Hepatocyte (in vitro differentiated cells): ENCODE measurements at regions not wholly inside any gene's neighbourhood (a gene's known extent, or its start where the extent isn't known, plus 50 kb on each side); places are given as distances from the start of the nearest gene placed in this dataset.

Experiments used
- DNase-seq: peaks from one replicate; pipeline ENCODE4 v3.0.0-alpha.2; 2016; ENCODE audit warnings: low spot score
- H2AFZ ChIP-seq: fragments of 200-600 bp; sonication (generic); 2 replicates; pipeline ENCODE4 v1.6.0; 2016; ENCODE audit warnings: antibody characterized with exemption, mild to moderate bottlenecking
- H3K27ac ChIP-seq: fragments of 200-600 bp; sonication (generic); 2 replicates; pipeline ENCODE4 v1.5.1; 2016; ENCODE audit warnings: mild to moderate bottlenecking
- H3K27me3 ChIP-seq: fragments of 200-600 bp; sonication (generic); 2 replicates; pipeline ENCODE4 v1.6.1; 2016
- H3K36me3 ChIP-seq: fragments of 200-600 bp; sonication (generic); replicated peaks from 2 replicates; pipeline ENCODE4 v1.5.1; 2016; ENCODE audit warnings: low read depth; ENCODE audit not compliant: insufficient read depth
- H3K4me1 ChIP-seq: fragments of 200-600 bp; sonication (generic); 2 replicates; pipeline ENCODE4 v1.5.1; 2016; ENCODE audit warnings: mild to moderate bottlenecking, moderate library complexity; ENCODE audit not compliant: insufficient read depth
- H3K4me2 ChIP-seq: fragments of 200-600 bp; sonication (generic); 2 replicates; pipeline ENCODE4 v1.6.0; 2016
- H3K4me3 ChIP-seq: fragments of 200-600 bp; sonication (generic); 2 replicates; pipeline ENCODE4 v1.5.1; 2016; ENCODE audit warnings: mild to moderate bottlenecking
- H3K79me2 ChIP-seq: fragments of 200-600 bp; sonication (generic); 2 replicates; pipeline ENCODE4 v1.6.0; 2017; ENCODE audit warnings: mild to moderate bottlenecking
- H3K9me2 ChIP-seq: fragments of 200-600 bp; sonication (generic); replicated peaks from 2 replicates; pipeline ENCODE4 v1.6.0; 2017; ENCODE audit warnings: mild to moderate bottlenecking; ENCODE audit not compliant: insufficient read depth
- H3K9me3 ChIP-seq: fragments of 200-600 bp; sonication (generic); 2 replicates; pipeline ENCODE4 v1.5.1; 2016; ENCODE audit warnings: low read depth, mild to moderate bottlenecking
- H4K20me1 ChIP-seq: fragments of 200-600 bp; sonication (generic); 2 replicates; pipeline ENCODE4 v1.6.0; 2016; ENCODE audit warnings: mild to moderate bottlenecking; ENCODE audit not compliant: insufficient read depth, poor library complexity, severe bottlenecking
- CTCF ChIP-seq: fragments of 200-600 bp; sonication (generic); IDR thresholded peaks from 2 replicates; pipeline ENCODE4 v1.5.1; 2016; ENCODE audit warnings: antibody characterized with exemption, mild to moderate bottlenecking; ENCODE audit not compliant: poor library complexity
- EZH2 ChIP-seq: fragments of 200-600 bp; sonication (generic); IDR thresholded peaks from 2 replicates; pipeline ENCODE4 v1.6.1; 2016; ENCODE audit warnings: antibody characterized with exemption, mild to moderate bottlenecking, borderline replicate concordance
- EZH2phosphoT487 ChIP-seq: fragments of 200-600 bp; sonication (generic); IDR thresholded peaks from one replicate; pipeline ENCODE4 v1.6.1; 2018; ENCODE audit warnings: antibody characterized with exemption, mild to moderate bottlenecking, low read depth, moderate library complexity; ENCODE audit not compliant: unreplicated experiment, severe bottlenecking
- WGBS: methylation state at CpG from one replicate; pipeline ENCODE4 v1.1.6; 2016; ENCODE audit warnings: low lambda C conversion rate; ENCODE audit errors: missing lambda C conversion rate; 5-methylcytosine and 5-hydroxymethylcytosine counted together

GRCh38 chr2:147500819-147501395 lies 343.9 kb upstream of the ACVR2A start:
- no peaks in the 10 kb centered on the region for H3K9me2 ChIP-seq
- no peaks in the 10 kb centered on the region for H3K79me2 ChIP-seq
- H3K4me3 ChIP-seq = no peak overlapping the region
- H3K9me3 ChIP-seq = no peaks in the 10 kb centered on the region
- WGBS = 93% methylated on average over 1 of the region's 1 CpG
- TF ChIP-seq EZH2phosphoT487 (no peak), CTCF (no peak), EZH2 (no peak)
- no peaks in the 10 kb centered on the region for H3K27me3 ChIP-seq
- DNase-seq = no peak
- H3K4me1 ChIP-seq = peaks cover 7% of the 10 kb centered on the region
- no peaks in the 10 kb centered on the region for H3K36me3 ChIP-seq
- H3K4me2 ChIP-seq = no peak overlapping the region
- H2AFZ ChIP-seq = no peak overlapping the region
- H3K27ac ChIP-seq = no peak overlapping the region
- no peaks in the 10 kb centered on the region for H4K20me1 ChIP-seq

- DNase-seq = no peak
Measured at GRCh38 chr2:147500229-147500628, 344.6 kb upstream of the ACVR2A start.

GRCh38 chr2:147499785-147500184 lies 345.0 kb upstream of the ACVR2A start:
- Histone ChIP-seq H2AFZ (no peak overlapping the region), H3K9me2 (no peaks in the 10 kb centered on the region)
- 92% methylated on average over 2 of the region's 2 CpGs for WGBS

More at GRCh38 chr2:147500229-147500628, 344.6 kb upstream of the ACVR2A start:
- Histone ChIP-seq H3K27me3 (no peaks in the 10 kb centered on the region), H2AFZ (no peak overlapping the region), H3K9me3 (no peaks in the 10 kb centered on the region), H3K27ac (no peak overlapping the region), H4K20me1 (no peaks in the 10 kb centered on the region), H3K4me1 (peaks cover 7% of the 10 kb centered on the region), H3K79me2 (no peaks in the 10 kb centered on the region), H3K4me3 (no peak overlapping the region), H3K9me2 (no peaks in the 10 kb centered on the region), H3K36me3 (no peaks in the 10 kb centered on the region), H3K4me2 (no peak overlapping the region)
- 96% methylated on average over 3 of the region's 3 CpGs for WGBS
- TF ChIP-seq EZH2phosphoT487 = no peak
- TF ChIP-seq EZH2 = no peak
- TF ChIP-seq CTCF = no peak

More at GRCh38 chr2:147499785-147500184, 345.0 kb upstream of the ACVR2A start:
- Histone ChIP-seq H3K79me2 (no peaks in the 10 kb centered on the region), H3K27ac (no peak overlapping the region), H3K9me3 (no peaks in the 10 kb centered on the region), H4K20me1 (no peaks in the 10 kb centered on the region), H3K27me3 (no peaks in the 10 kb centered on the region), H3K4me3 (no peak overlapping the region), H3K36me3 (no peaks in the 10 kb centered on the region), H3K4me1 (peaks cover 7% of the 10 kb centered on the region), H3K4me2 (no peak overlapping the region)
- TF ChIP-seq CTCF = no peak
- no peak for TF ChIP-seq EZH2phosphoT487
- no peak for TF ChIP-seq EZH2
- DNase-seq = no peak
